ENCODE measurements at regions not wholly inside any gene's neighbourhood (a gene's known extent, or its start where the extent isn't known, plus 50 kb on each side); places are given as distances from the start of the nearest gene placed in this dataset.
"Not testable (repeated sequence)": the region's sequence is repeated elsewhere in the genome, so short reads cannot be mapped to it uniquely, and the experiment has no call there.

DNA sequence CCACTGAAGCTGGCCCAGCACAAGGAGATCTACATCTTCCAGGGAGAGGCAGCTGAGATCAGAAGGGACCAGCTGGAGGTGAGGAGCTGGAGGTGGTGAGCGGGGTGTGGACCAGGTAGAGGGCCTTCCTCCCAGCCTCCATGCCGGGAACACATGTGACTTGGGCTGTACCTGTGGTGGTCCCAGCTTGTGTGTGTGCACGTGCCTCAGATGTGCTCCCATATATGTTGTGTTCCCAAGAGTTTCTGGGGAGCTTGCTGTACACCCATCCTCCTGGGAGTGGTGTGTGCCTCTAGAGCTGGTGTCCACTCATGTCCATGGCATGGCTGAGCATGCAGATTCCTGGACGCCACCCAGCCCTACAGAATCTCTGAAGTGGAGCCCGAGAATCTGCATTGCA lies 183.7 kb upstream of the AKAP13 start:
- H3K4me1 Mint-ChIP-seq (ENCODE audit: low read depth); H3K27ac Mint-ChIP-seq; H3K27me3 Mint-ChIP-seq; H3K4me3 Mint-ChIP-seq (ENCODE audit: low read depth); DNase-seq (ENCODE audit: low spot score, unreplicated experiment); H3K36me3 Mint-ChIP-seq (ENCODE audit: insufficient read depth); H3K9me3 Mint-ChIP-seq (ENCODE audit: low read depth): not testable (repeated sequence)

DNA sequence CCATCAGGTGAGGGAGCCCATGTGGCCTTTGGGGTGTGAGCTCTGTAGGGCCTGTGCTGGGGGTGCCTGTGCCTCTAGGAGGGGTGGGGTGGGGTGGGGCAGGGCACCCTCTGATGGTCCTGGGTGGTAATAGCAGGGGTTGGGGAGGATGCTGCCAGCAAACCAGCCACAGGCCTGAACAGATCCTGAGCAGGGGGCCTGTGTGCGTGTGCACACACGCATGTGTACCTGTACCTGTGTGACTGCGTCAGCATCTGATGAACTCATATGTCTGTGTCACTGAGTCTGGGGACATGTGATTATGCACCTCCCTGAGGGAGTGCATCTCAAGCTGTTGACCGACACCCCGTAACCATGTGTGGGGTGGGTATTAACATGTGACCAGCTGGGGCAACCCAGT lies 182.8 kb upstream of the AKAP13 start:
- H3K27ac Mint-ChIP-seq; H3K4me1 Mint-ChIP-seq (ENCODE audit: low read depth); H3K4me3 Mint-ChIP-seq (ENCODE audit: low read depth); H3K36me3 Mint-ChIP-seq (ENCODE audit: insufficient read depth); DNase-seq (ENCODE audit: low spot score, unreplicated experiment); H3K9me3 Mint-ChIP-seq (ENCODE audit: low read depth); H3K27me3 Mint-ChIP-seq: not testable (repeated sequence)

GRCh38 chr15:85198432-85198831 lies 182.0 kb upstream of the AKAP13 start:
- not testable (repeated sequence) for H3K36me3 Mint-ChIP-seq (ENCODE audit: insufficient read depth); H3K27ac Mint-ChIP-seq; H3K4me3 Mint-ChIP-seq (ENCODE audit: low read depth); DNase-seq (ENCODE audit: low spot score, unreplicated experiment); H3K27me3 Mint-ChIP-seq; H3K4me1 Mint-ChIP-seq (ENCODE audit: low read depth); H3K9me3 Mint-ChIP-seq (ENCODE audit: low read depth)

GRCh38 chr15:85200215-85200614 lies 180.2 kb upstream of the AKAP13 start:
- not testable (repeated sequence) for H3K4me3 Mint-ChIP-seq (ENCODE audit: low read depth); H3K27me3 Mint-ChIP-seq; H3K4me1 Mint-ChIP-seq (ENCODE audit: low read depth); H3K36me3 Mint-ChIP-seq (ENCODE audit: insufficient read depth); H3K27ac Mint-ChIP-seq; H3K9me3 Mint-ChIP-seq (ENCODE audit: low read depth); DNase-seq (ENCODE audit: low spot score, unreplicated experiment)

- DNase-seq (ENCODE audit: low spot score, unreplicated experiment); H3K9me3 Mint-ChIP-seq (ENCODE audit: low read depth); H3K27ac Mint-ChIP-seq; H3K4me1 Mint-ChIP-seq (ENCODE audit: low read depth); H3K27me3 Mint-ChIP-seq; H3K36me3 Mint-ChIP-seq (ENCODE audit: insufficient read depth); H3K4me3 Mint-ChIP-seq (ENCODE audit: low read depth): not testable (repeated sequence)
Observed at GRCh38 chr15:85201118-85201793, 179.1 kb upstream of the AKAP13 start.

DNA sequence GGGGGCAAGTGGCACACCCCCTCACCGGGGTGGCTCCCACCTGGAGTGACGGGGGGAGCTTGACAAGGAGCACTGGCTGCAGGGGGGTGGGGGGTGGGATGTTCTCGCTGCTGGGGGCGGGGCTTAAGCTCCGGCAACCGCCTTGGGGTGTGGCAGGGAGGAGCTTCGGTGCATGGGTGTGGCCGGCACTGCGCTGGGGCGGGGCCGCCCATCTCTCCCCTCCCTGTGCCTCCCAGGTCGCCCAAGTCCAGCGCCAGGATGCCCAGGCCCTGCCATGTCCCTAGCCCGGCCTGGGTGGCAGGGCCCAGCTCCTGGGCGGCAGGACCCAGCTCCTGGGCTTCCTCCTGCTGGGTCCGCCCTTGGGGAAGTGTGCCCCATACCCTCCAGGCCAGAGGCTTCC lies 175.9 kb upstream of the AKAP13 start:
- not testable (repeated sequence) for H3K36me3 Mint-ChIP-seq (ENCODE audit: insufficient read depth); H3K9me3 Mint-ChIP-seq (ENCODE audit: low read depth); DNase-seq (ENCODE audit: low spot score, unreplicated experiment); H3K27me3 Mint-ChIP-seq; H3K27ac Mint-ChIP-seq; H3K4me3 Mint-ChIP-seq (ENCODE audit: low read depth); H3K4me1 Mint-ChIP-seq (ENCODE audit: low read depth)

GRCh38 chr15:85233791-85234325 lies 146.5 kb upstream of the AKAP13 start:
- H3K27me3 Mint-ChIP-seq; H3K27ac Mint-ChIP-seq; H3K36me3 Mint-ChIP-seq (ENCODE audit: insufficient read depth); H3K4me1 Mint-ChIP-seq (ENCODE audit: low read depth); DNase-seq (ENCODE audit: low spot score, unreplicated experiment); H3K9me3 Mint-ChIP-seq (ENCODE audit: low read depth): not testable (repeated sequence)
- peak overlapping the region; percentile 50 for H3K4me3 Mint-ChIP-seq (ENCODE audit: low read depth)

GRCh38 chr15:85234450-85235196 lies 145.8 kb upstream of the AKAP13 start:
- not testable (repeated sequence) for H3K9me3 Mint-ChIP-seq (ENCODE audit: low read depth)
- peak overlapping the region; percentile 46 for H3K4me3 Mint-ChIP-seq (ENCODE audit: low read depth)

DNA sequence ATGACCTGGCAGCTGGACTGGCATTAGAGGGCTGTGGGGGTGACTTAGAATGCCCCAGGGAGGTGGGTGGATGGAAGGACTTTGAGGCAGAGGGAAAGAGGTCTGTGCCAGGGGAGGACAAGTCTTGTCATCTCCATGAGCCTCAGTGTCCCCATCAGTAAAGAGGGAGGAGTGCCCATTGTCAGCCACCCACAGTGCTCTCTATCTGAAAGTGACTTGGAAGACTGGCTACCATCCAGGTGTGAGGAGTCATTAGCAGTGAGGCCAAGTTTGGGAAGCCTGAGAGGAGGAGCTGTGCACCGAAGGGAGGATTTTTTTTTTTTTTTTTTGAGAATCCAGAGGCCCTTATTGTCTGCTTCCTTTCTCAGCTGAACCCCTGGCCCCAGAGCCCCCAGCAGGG lies 136.3 kb upstream of the AKAP13 start:
- not testable (repeated sequence) for H3K4me1 Mint-ChIP-seq (ENCODE audit: low read depth); H3K27me3 Mint-ChIP-seq; H3K4me3 Mint-ChIP-seq (ENCODE audit: low read depth)

More at GRCh38 chr15:85234450-85235196, 145.8 kb upstream of the AKAP13 start:
- not testable (repeated sequence) for H3K36me3 Mint-ChIP-seq (ENCODE audit: insufficient read depth); DNase-seq (ENCODE audit: low spot score, unreplicated experiment); H3K4me1 Mint-ChIP-seq (ENCODE audit: low read depth); H3K27ac Mint-ChIP-seq; H3K27me3 Mint-ChIP-seq

More for the DNA sequence above, 136.3 kb upstream of the AKAP13 start:
- not testable (repeated sequence) for H3K36me3 Mint-ChIP-seq (ENCODE audit: insufficient read depth); DNase-seq (ENCODE audit: low spot score, unreplicated experiment); H3K27ac Mint-ChIP-seq; H3K9me3 Mint-ChIP-seq (ENCODE audit: low read depth)
